Heart left ventricle (tissue), 16 donors: ENCODE measurements at regions not wholly inside any gene's neighbourhood (a gene's known extent, or its start where the extent isn't known, plus 50 kb on each side); places are given as distances from the start of the nearest gene placed in this dataset.
"Not testable (repeated sequence)": the region's sequence is repeated elsewhere in the genome, so short reads cannot be mapped to it uniquely, and the experiment has no call there.

Source experiments
- ATAC-seq, 4 donors: fragments of 200-7000 bp; cut with Tn5 transposase; one replicate each; pipeline ENCODE4 v1.9.1; 2020 to 2022; ENCODE audit warnings: moderate library complexity in 4 of 4, mild to moderate bottlenecking in 3 of 4, moderate number of reproducible peaks in 1 of 4
- DNase-seq, 5 donors: peaks; one replicate each; pipeline ENCODE4 v3.0.0-alpha.2; 2020
- H3K27ac ChIP-seq, 12 donors: fragments of 200-600 bp; sonication (generic) in 4 of 12; one replicate each; pipeline versions ENCODE4 v1.5.0 to v1.8.0; 2016 to 2022; ENCODE audit warnings: mild to moderate bottlenecking in 2 of 12
- H3K27me3 ChIP-seq, 9 donors: fragments of 200-600 bp; sonication (generic) in 2 of 9; one replicate each; pipeline versions ENCODE4 v1.5.1 to v1.8.0; 2016 to 2022; ENCODE audit warnings: mild to moderate bottlenecking in 3 of 9
- H3K36me3 ChIP-seq, 9 donors: fragments of 200-600 bp; sonication (generic) in 2 of 9; one replicate each; pipeline versions ENCODE4 v1.5.0 to v1.8.0; 2018 to 2022; ENCODE audit warnings: mild to moderate bottlenecking in 2 of 9
- H3K4me1 ChIP-seq, 12 donors: fragments of 200-600 bp; sonication (generic) in 4 of 12; one replicate each; pipeline versions ENCODE4 v1.5.0 to v1.8.0; 2016 to 2022; ENCODE audit warnings: mild to moderate bottlenecking in 3 of 12
- H3K4me3 ChIP-seq, 12 donors: fragments of 200-600 bp; sonication (generic) in 4 of 12; one replicate each; pipeline versions ENCODE4 v1.5.0 to v1.8.0; 2017 to 2022; ENCODE audit warnings: mild to moderate bottlenecking in 9 of 12, moderate library complexity in 4 of 12
- H3K9me3 ChIP-seq, 12 donors: fragments of 200-600 bp; sonication (generic) in 4 of 12; one replicate each; pipeline versions ENCODE4 v1.5.0 to v1.8.0; 2016 to 2022; ENCODE audit warnings: mild to moderate bottlenecking in 1 of 12
- CTCF ChIP-seq, 12 donors: fragments of 200-600 bp; sonication (generic) in 4 of 12; IDR thresholded peaks; one replicate each; pipeline versions ENCODE4 v1.5.0 to v1.8.0; 2018 to 2022; ENCODE audit warnings: antibody characterized with exemption in 12 of 12, mild to moderate bottlenecking in 5 of 12
- POLR2A ChIP-seq, 2 donors: fragments of 450-650 bp; IDR thresholded peaks; one replicate each; pipeline ENCODE4 v1.6.1; 2017; ENCODE audit warnings: antibody characterized with exemption in 2 of 2, mild to moderate bottlenecking in 2 of 2, moderate library complexity in 2 of 2
- WGBS, 4 donors: extraction: QIAGEN DNeasy Blood & Tissue Kit in 2 of 4; methylation state at CpG; one replicate each; pipeline versions ENCODE4 v1.1.5 to v1.1.7; 2013 to 2018; 5-methylcytosine and 5-hydroxymethylcytosine counted together
- intact Hi-C, 10 donors: fragments of 100-400 bp; cut with DNase I; formaldehyde crosslinking; loops; one replicate each; pipeline versions ENCODE4 v1.11.1 to v1.14.2; 2022
- donor health status: ischemic (EF 13 %, LVEDD 7.1; RV severe dilation, severe dysfunction).
- donor health status: healthy with polysubstance abuse.
- donor health status: DM: no; HTN: yes; CAD: no.
- donor health status: DM: no; HTN: no; CAD: no.
- donor health status: ischemic (EF 25% LVEDD 6.9; RV normal size, moderate dysfunction).
- donor health status: ischemic (EF 25% LVEDD 5.7; RV mildly dilated, moderate dysfunction).
- donor health status: healthy.
- donor health status: DM: yes; HTN: yes; CAD: no.
- donor health status: ischemic (EF 35%, LVEDD 5.7; RV mildly dilated, moderate dysfunction).
- donor health status: nonischemic (EF 11% LVEDD 7.7; RV severe dilation, severe dysfunction).
- donor health status: DM: yes; HTN: yes; CAD: no.
- donor health status: PGD.
- donor health status: ischemic (EF 29% LVEDD 5.4; RV normal size, mild dysfunction).
- donor health status: nonischemic (EF 23%, LVEDD 6.1; RV moderate dilation, normal function).

- TF ChIP-seq POLR2A (IDR thresholded peaks at IDR 0.05) (no peak), CTCF (IDR thresholded peaks at IDR 0.05) (peak in 11 of 12 donors; percentile 96 to 100 (median 100))
- 17 to 20% (median 18%) methylated on average over 50 to 57 of the region's 57 CpGs for WGBS, 4 donors
- peak in 3 of 4 donors; percentile 75 to 93 (median 91) for ATAC-seq
- no peaks in the 10 kb centered on the region for H3K36me3 ChIP-seq
- peaks cover 0 to 8% (median 2%) of the 10 kb centered on the region in 12 donors for H3K4me1 ChIP-seq
- H3K27me3 ChIP-seq: peaks cover 0 to 25% (median 3%) of the 10 kb centered on the region in 9 donors
- H3K9me3 ChIP-seq: peaks cover 0 to 4% (median 0%) of the 10 kb centered on the region in 12 donors
- H3K4me3 ChIP-seq: peak overlapping the region in 9 of 12 donors; percentile 3 to 37 (median 25)
- intact Hi-C loops: loop anchor here in 8 of 10 donors (2.0 to 5.0 kb wide), 4 partner anchors 386 to 634 kb away; no protein-coding TSS in a partner anchor
- H3K27ac ChIP-seq: no peak overlapping the region
- peak; percentile 58 to 87 (median 73) for DNase-seq
These were observed 65.0 kb upstream of the TMEM45B start for GRCh38 chr11:129750343-129751292.

- no peak for ATAC-seq
- no peak for DNase-seq
- Histone ChIP-seq H3K27me3 (peaks cover 0 to 25% (median 3%) of the 10 kb centered on the region in 9 donors), H3K27ac (no peak overlapping the region), H3K4me3 (no peak overlapping the region), H3K4me1 (peaks cover 0 to 8% (median 2%) of the 10 kb centered on the region in 12 donors), H3K9me3 (peaks cover 0 to 9% (median 0%) of the 10 kb centered on the region in 12 donors), H3K36me3 (no peaks in the 10 kb centered on the region)
- no peak for TF ChIP-seq POLR2A (IDR thresholded peaks at IDR 0.05)
- TF ChIP-seq CTCF (IDR thresholded peaks at IDR 0.05): no peak
- 54 to 57% (median 56%) methylated on average over 3 of the region's 3 CpGs for WGBS, 4 donors
- intact Hi-C loops: loop anchor here in 8 of 10 donors (2.0 to 5.0 kb wide), 4 partner anchors 387 to 635 kb away; no protein-coding TSS in a partner anchor
These were observed 64.1 kb upstream of the TMEM45B start for GRCh38 chr11:129751511-129751910.

GRCh38 chr11:129763569-129763968, 52.1 kb upstream of the TMEM45B start:
- H3K27me3 ChIP-seq, H3K36me3 ChIP-seq, H3K27ac ChIP-seq, DNase-seq, intact Hi-C loops, H3K4me3 ChIP-seq, H3K4me1 ChIP-seq, H3K9me3 ChIP-seq, ATAC-seq: not testable (repeated sequence)
- 80 to 91% (median 90%) methylated on average over 3 to 4 of the region's 4 CpGs for WGBS, 4 donors

GRCh38 chr11:129764204-129764603, 51.4 kb upstream of the TMEM45B start:
- H3K9me3 ChIP-seq, intact Hi-C loops, H3K4me1 ChIP-seq, H3K27me3 ChIP-seq, DNase-seq, H3K4me3 ChIP-seq, H3K27ac ChIP-seq, ATAC-seq, H3K36me3 ChIP-seq: not testable (repeated sequence)
- 68 to 79% (median 70%) methylated on average over 4 to 5 of the region's 5 CpGs for WGBS, 4 donors
